ENCODE measurements at regions not wholly inside any gene's neighbourhood (a gene's known extent, or its start where the extent isn't known, plus 50 kb on each side); places are given as distances from the start of the nearest gene placed in this dataset.

- H3K4me1 Mint-ChIP-seq, result no peaks in the 10 kb centered on the region
- DNase-seq (ENCODE audit: low spot score in 2 of 2), result no peak
- H3K27ac Mint-ChIP-seq, result no peak overlapping the region
- peaks cover 2% of the 10 kb centered on the region for H3K27me3 Mint-ChIP-seq
- H3K36me3 Mint-ChIP-seq, result no peaks in the 10 kb centered on the region
- H3K4me3 Mint-ChIP-seq, result no peak overlapping the region
- peaks cover 2% of the 10 kb centered on the region for H3K9me3 Mint-ChIP-seq
- no peak for ATAC-seq (ENCODE audit: low read depth)
Observed at GRCh38 chr13:59483501-59484145, 680.1 kb downstream of the DIAPH3 start.

GRCh38 chr13:59487883-59488282 is 675.8 kb downstream of the DIAPH3 start:
- no peak overlapping the region for H3K27ac Mint-ChIP-seq
- no peak overlapping the region for H3K4me3 Mint-ChIP-seq
- no peak for DNase-seq (ENCODE audit: low spot score in 2 of 2)
- H3K36me3 Mint-ChIP-seq, result no peaks in the 10 kb centered on the region
- peaks cover 3% of the 10 kb centered on the region for H3K27me3 Mint-ChIP-seq
- H3K4me1 Mint-ChIP-seq, result no peaks in the 10 kb centered on the region
- no peak for ATAC-seq (ENCODE audit: low read depth)
- no peaks in the 10 kb centered on the region for H3K9me3 Mint-ChIP-seq

GRCh38 chr13:59488436-59488835 is 675.3 kb downstream of the DIAPH3 start:
- Mint-ChIP-seq H3K36me3 (no peaks in the 10 kb centered on the region), H3K9me3 (no peaks in the 10 kb centered on the region), H3K27ac (no peak overlapping the region), H3K4me1 (no peaks in the 10 kb centered on the region), H3K4me3 (no peak overlapping the region), H3K27me3 (peaks cover 3% of the 10 kb centered on the region)
- DNase-seq (ENCODE audit: low spot score in 2 of 2) (no peak), ATAC-seq (ENCODE audit: low read depth) (no peak)

- DNase-seq (ENCODE audit: low spot score in 2 of 2), result no peak
- Mint-ChIP-seq H3K4me3 (no peak overlapping the region), H3K4me1 (no peaks in the 10 kb centered on the region), H3K9me3 (no peaks in the 10 kb centered on the region), H3K36me3 (no peaks in the 10 kb centered on the region), H3K27ac (no peak overlapping the region), H3K27me3 (peaks cover 3% of the 10 kb centered on the region)
- ATAC-seq (ENCODE audit: low read depth), result no peak
Observed at GRCh38 chr13:59490651-59491050, 673.1 kb downstream of the DIAPH3 start.

DNA sequence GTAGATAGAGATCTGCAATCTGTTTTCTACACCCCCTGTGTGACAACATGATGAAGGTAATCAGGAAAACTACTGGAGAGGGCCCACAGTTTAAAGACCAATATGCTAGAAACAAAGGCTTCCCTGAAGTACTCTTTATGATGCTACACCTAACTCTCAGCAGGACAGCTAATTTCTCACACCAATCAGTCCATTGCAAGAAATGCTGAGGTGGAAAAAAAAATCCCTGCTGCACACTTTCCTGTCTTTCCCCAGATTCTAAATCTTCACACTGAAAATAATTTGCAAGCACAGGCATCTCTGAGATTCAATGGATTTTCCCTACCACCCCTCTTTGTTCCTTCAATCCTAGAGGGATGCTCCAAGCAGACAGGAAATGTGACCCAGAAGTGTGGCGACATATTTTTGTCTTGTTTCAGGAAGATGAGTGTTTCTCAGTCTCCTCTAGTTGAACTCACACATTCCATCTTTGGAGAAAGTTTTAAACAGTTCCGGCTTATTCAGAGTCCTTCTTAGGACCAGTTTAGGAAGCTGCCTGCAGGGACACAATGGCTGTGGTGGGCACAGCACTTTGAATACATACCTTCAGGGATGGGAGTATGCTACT is 671.6 kb downstream of the DIAPH3 start:
- Mint-ChIP-seq H3K36me3 (no peaks in the 10 kb centered on the region), H3K4me3 (no peak overlapping the region), H3K27me3 (peaks cover 3% of the 10 kb centered on the region), H3K27ac (no peak overlapping the region), H3K4me1 (no peaks in the 10 kb centered on the region), H3K9me3 (no peaks in the 10 kb centered on the region)
- no peak for DNase-seq (ENCODE audit: low spot score in 2 of 2)
- no peak for ATAC-seq (ENCODE audit: low read depth)

GRCh38 chr13:59493436-59493965 is 670.2 kb downstream of the DIAPH3 start:
- no peaks in the 10 kb centered on the region for H3K4me1 Mint-ChIP-seq
- ATAC-seq (ENCODE audit: low read depth) (no peak), DNase-seq (ENCODE audit: low spot score in 2 of 2) (no peak)
- no peaks in the 10 kb centered on the region for H3K9me3 Mint-ChIP-seq
- H3K4me3 Mint-ChIP-seq, result no peak overlapping the region
- H3K27ac Mint-ChIP-seq, result no peak overlapping the region
- H3K27me3 Mint-ChIP-seq, result peaks cover 1% of the 10 kb centered on the region
- no peaks in the 10 kb centered on the region for H3K36me3 Mint-ChIP-seq

DNA sequence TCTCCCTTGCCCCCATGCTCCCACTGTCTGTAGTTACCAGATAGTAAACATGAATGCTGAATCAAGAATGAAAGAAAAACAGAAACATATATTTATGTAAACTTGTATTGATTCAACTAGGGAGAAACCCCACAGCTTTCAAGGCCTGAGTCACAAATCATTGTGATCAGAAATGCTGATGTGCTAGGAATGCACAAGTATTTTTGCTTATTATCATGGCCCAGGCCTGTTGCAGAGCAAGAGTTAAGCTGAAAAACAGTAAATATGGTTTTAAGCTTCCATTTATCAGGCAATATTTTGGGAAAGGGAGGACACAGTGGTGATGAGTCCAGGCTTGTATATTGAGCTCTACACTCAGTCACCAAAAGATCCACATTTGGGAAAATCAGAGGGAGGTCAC is 669.6 kb downstream of the DIAPH3 start:
- Mint-ChIP-seq H3K36me3 (no peaks in the 10 kb centered on the region), H3K27me3 (no peaks in the 10 kb centered on the region)
- ATAC-seq (ENCODE audit: low read depth), result no peak

DNA sequence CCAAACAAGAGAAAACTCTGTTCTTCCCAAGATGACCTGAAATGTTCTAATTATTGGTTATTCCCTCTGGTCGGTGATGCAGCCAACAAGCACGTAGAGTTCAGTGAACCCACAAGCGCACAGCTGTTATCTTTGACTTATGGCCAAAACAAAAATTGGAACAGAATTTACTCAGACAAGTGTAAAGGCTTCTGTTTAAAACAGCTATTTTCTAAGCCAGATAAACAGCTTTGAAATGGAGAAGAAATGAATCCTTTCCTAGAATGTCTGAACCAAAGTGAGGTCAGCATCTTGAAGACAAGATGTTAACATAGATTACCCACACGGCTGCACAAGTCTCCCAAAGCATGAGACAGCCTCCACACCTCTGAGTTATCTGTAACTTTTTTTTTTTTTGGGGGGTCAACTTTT is 669.2 kb downstream of the DIAPH3 start:
- Mint-ChIP-seq H3K27me3 (no peaks in the 10 kb centered on the region), H3K36me3 (no peaks in the 10 kb centered on the region), H3K9me3 (no peaks in the 10 kb centered on the region), H3K4me3 (no peak overlapping the region), H3K27ac (no peak overlapping the region), H3K4me1 (no peaks in the 10 kb centered on the region)
- DNase-seq (ENCODE audit: low spot score in 2 of 2), result no peak
- no peak for ATAC-seq (ENCODE audit: low read depth)

More for the DNA sequence above, 669.6 kb downstream of the DIAPH3 start:
- no peak overlapping the region for H3K27ac Mint-ChIP-seq
- H3K4me1 Mint-ChIP-seq, result no peaks in the 10 kb centered on the region
- DNase-seq (ENCODE audit: low spot score in 2 of 2), result no peak
- no peaks in the 10 kb centered on the region for H3K9me3 Mint-ChIP-seq
- H3K4me3 Mint-ChIP-seq, result no peak overlapping the region

DNA sequence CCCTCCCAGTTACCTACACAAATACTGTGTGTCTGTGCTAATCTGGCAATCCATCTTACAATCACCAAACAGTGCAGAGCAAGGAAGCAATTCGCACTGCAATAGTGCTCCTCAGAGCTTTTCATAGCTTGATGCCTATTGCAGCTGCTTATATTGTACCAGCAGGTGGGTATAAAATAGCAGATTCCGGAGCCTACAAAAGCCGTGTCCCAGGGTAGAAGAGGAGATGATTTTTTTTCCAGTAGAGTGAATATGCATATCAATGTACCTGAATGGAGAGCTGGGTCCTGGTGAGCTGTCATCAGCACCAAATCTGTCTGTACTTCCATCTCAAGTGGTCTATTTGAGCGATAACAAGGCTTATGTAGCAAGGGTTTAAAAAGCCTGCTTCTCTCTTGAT is 668.4 kb downstream of the DIAPH3 start:
- Mint-ChIP-seq H3K27ac (no peak overlapping the region), H3K4me3 (no peak overlapping the region), H3K4me1 (no peaks in the 10 kb centered on the region), H3K9me3 (no peaks in the 10 kb centered on the region), H3K27me3 (no peaks in the 10 kb centered on the region), H3K36me3 (no peaks in the 10 kb centered on the region)
- ATAC-seq (ENCODE audit: low read depth) (no peak), DNase-seq (ENCODE audit: low spot score in 2 of 2) (no peak)

- ATAC-seq (ENCODE audit: low read depth), result no peak
- Mint-ChIP-seq H3K4me1 (no peaks in the 10 kb centered on the region), H3K4me3 (no peak overlapping the region), H3K36me3 (no peaks in the 10 kb centered on the region), H3K27ac (no peak overlapping the region), H3K27me3 (no peaks in the 10 kb centered on the region), H3K9me3 (no peaks in the 10 kb centered on the region)
- DNase-seq (ENCODE audit: low spot score in 2 of 2), result no peak
Observed at GRCh38 chr13:59495936-59496512, 667.7 kb downstream of the DIAPH3 start.

DNA sequence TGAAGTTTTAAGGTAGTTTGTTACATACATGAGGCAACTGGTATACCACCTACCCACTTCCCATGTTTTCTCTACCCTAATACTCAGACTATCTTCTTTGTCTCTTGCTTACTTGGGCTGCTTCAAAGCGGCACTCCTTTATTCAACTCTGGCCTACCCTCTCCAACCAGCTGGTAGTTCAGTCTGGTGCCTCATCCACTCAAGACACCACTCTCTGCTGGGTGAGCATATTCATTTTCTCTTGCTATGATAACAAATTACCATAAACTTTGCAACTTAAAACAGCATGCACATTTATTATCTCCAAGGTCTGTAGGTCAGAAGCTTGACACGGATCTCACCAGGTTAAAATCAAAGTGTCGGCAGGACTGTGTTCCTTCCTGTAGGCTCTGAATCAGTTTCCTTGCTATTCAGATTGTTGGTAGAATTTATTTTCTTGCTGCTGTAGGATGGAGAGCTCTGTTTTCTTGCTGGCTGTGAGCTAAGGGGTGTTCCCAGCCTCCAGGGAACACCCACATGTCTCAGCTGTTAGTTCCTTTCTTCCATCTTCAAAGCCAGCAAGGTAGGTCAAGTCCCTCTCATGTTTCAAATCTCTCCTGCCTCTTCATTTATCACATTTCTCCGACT is 666.0 kb downstream of the DIAPH3 start:
- no peaks in the 10 kb centered on the region for H3K36me3 Mint-ChIP-seq
- no peaks in the 10 kb centered on the region for H3K4me1 Mint-ChIP-seq
- ATAC-seq (ENCODE audit: low read depth), result no peak
- no peaks in the 10 kb centered on the region for H3K27me3 Mint-ChIP-seq
- no peak overlapping the region for H3K4me3 Mint-ChIP-seq
- no peaks in the 10 kb centered on the region for H3K9me3 Mint-ChIP-seq
- H3K27ac Mint-ChIP-seq, result no peak overlapping the region
- DNase-seq (ENCODE audit: low spot score in 2 of 2), result no peak

GRCh38 chr13:59501004-59501403 is 662.7 kb downstream of the DIAPH3 start:
- DNase-seq (ENCODE audit: low spot score in 2 of 2), result no peak
- Mint-ChIP-seq H3K27me3 (no peaks in the 10 kb centered on the region), H3K4me1 (no peaks in the 10 kb centered on the region), H3K27ac (no peak overlapping the region), H3K36me3 (no peaks in the 10 kb centered on the region), H3K9me3 (no peaks in the 10 kb centered on the region), H3K4me3 (no peak overlapping the region)
- no peak for ATAC-seq (ENCODE audit: low read depth)

DNA sequence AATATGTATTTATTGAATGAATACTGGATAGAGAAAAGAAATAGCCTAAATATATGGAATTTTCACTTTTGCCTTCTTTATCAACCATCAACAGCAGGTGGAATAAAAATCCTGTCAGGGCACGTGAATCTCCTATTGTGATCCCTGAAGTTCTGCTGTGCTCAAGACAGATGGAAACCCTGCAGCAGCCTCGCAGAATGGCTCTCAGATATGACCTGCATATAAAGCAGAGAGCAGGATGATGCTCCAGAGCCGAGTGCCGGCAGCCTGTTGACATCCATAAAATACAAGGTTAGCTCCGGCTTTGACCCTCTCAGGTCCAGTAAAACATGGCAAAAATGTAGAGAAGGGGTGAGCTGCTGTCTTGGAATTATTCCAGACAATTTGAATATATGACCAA is 659.3 kb downstream of the DIAPH3 start:
- H3K27me3 Mint-ChIP-seq, result no peaks in the 10 kb centered on the region
- H3K4me1 Mint-ChIP-seq, result no peaks in the 10 kb centered on the region
- ATAC-seq (ENCODE audit: low read depth) (no peak), DNase-seq (ENCODE audit: low spot score in 2 of 2) (no peak)
- no peak overlapping the region for H3K4me3 Mint-ChIP-seq
- H3K9me3 Mint-ChIP-seq, result no peaks in the 10 kb centered on the region
- no peak overlapping the region for H3K27ac Mint-ChIP-seq
- no peaks in the 10 kb centered on the region for H3K36me3 Mint-ChIP-seq

DNA sequence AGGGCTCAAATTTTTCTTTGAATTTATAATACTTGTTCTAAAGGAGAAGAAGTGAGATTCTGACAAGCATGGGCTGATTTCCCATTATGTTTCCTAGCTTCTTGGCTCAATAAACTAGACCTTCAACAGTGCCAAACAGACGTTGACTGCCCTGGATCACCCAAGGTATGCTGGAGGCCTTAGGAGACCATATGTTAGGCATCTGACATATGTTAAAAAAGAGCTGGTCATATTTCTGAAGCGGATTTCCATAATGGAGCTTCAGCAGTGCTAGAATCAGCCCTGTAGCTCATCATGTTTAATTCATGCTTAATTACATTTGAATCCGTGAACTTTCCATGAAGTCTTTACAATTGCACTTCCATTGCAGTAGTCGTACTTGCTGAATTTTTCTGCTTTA is 653.3 kb downstream of the DIAPH3 start:
- ATAC-seq (ENCODE audit: low read depth) (no peak), DNase-seq (ENCODE audit: low spot score in 2 of 2) (no peak)
- peaks cover 2% of the 10 kb centered on the region for H3K27me3 Mint-ChIP-seq
- H3K4me1 Mint-ChIP-seq, result no peaks in the 10 kb centered on the region
- no peak overlapping the region for H3K4me3 Mint-ChIP-seq
- no peak overlapping the region for H3K27ac Mint-ChIP-seq
- no peaks in the 10 kb centered on the region for H3K9me3 Mint-ChIP-seq
- no peaks in the 10 kb centered on the region for H3K36me3 Mint-ChIP-seq

Data from memory B cell (primary cell).